OCI-LY1 (cell line): ENCODE measurements at regions not wholly inside any gene's neighbourhood (a gene's known extent, or its start where the extent isn't known, plus 50 kb on each side); places are given as distances from the start of the nearest gene placed in this dataset.

ENCODE experiments used
- CTCF ChIP-seq: fragments of 200-600 bp; sonication (generic), shearing (Covaris generic); IDR thresholded peaks from 2 replicates; pipeline ENCODE4 v1.5.1; 2017; ENCODE audit warnings: mild to moderate bottlenecking, antibody characterized with exemption, low read length, moderate library complexity, mixed read lengths
- EZH2 ChIP-seq: fragments of 200-600 bp; sonication (generic), shearing (Covaris generic); IDR thresholded peaks from 2 replicates; pipeline ENCODE4 v1.8.0; 2017; ENCODE audit warnings: borderline replicate concordance, mixed run types, mild to moderate bottlenecking, antibody characterized with exemption, low read length, moderate library complexity, mixed read lengths

- TF ChIP-seq EZH2 (no peak), CTCF (no peak)
Measured at GRCh38 chr16:52149003-52149402, 397.9 kb downstream of the TOX3 start.
